Pancreas (tissue), 10 donors: ENCODE measurements at regions not wholly inside any gene's neighbourhood (a gene's known extent, or its start where the extent isn't known, plus 50 kb on each side); places are given as distances from the start of the nearest gene placed in this dataset.

Experiments
- ATAC-seq, 4 donors: fragments of 200-7000 bp; cut with Tn5 transposase; one replicate each; pipeline versions ENCODE4 v1.8.0 to v1.9.1; 2020; ENCODE audit warnings: mild to moderate bottlenecking in 4 of 4, moderate library complexity in 4 of 4
- DNase-seq, 6 donors: peaks; one replicate each; pipeline ENCODE4 v3.0.0-alpha.2; 2020
- FAIRE-seq: peaks from 2 replicates; lab custom pipeline; 2012; peaks lifted over from hg19 to GRCh38; lab: Jason Lieb, UNC
- H3K27ac ChIP-seq, 4 donors: fragments of 200-600 bp; sonication (generic); 1 replicate in 3 of 4; 2 replicates in 1 of 4; pipeline versions ENCODE4 v1.5.0 to v1.8.0; 2020
- H3K27me3 ChIP-seq, 4 donors: fragments of 200-600 bp; one replicate each; pipeline ENCODE4 v1.8.0; 2021
- H3K36me3 ChIP-seq, 3 donors: fragments of 200-600 bp; sonication (generic) in 1 of 3; one replicate each; pipeline versions ENCODE4 v1.5.0 to v1.8.0; 2020 to 2021
- H3K4me1 ChIP-seq, 3 donors: fragments of 200-600 bp; one replicate each; pipeline ENCODE4 v1.8.0; 2021
- H3K4me3 ChIP-seq, 4 donors: fragments of 200-600 bp; sonication (generic) in 2 of 4; one replicate each; pipeline versions ENCODE4 v1.5.0 to v1.8.0; 2020 to 2021
- H3K9me3 ChIP-seq, 4 donors: fragments of 200-600 bp; one replicate each; pipeline ENCODE4 v1.8.0; 2021
- CTCF ChIP-seq, 4 donors: fragments of 200-600 bp; sonication (generic) in 3 of 4; IDR thresholded peaks; one replicate each; pipeline versions ENCODE4 v1.5.0 to v1.8.0; 2021; ENCODE audit warnings: antibody characterized with exemption in 4 of 4
- WGBS, 2 donors: extraction: QIAGEN DNeasy Blood & Tissue Kit; methylation state at CpG; one replicate each; pipeline ENCODE4 v1.1.7; 2013; 5-methylcytosine and 5-hydroxymethylcytosine counted together
- intact Hi-C, 3 donors: fragments of 100-400 bp; cut with DNase I; formaldehyde crosslinking; loops; one replicate each; pipeline versions ENCODE4 v1.11.1 to v1.14.2; 2022
- donor health status: healthy with polysubstance abuse.
- donor health status: DM: no; HTN: no; CAD: no; lungs with moderate emphysema.
- donor health status: DM: no; HTN: no; CAD: no.
- donor health status: control.
- donor health status: control.
- donor health status: Bipolar disorder and iron deficiency.
- donor health status: DM: yes; HTN: yes; CAD: no.
- donor health status: DM: no; HTN: no; CAD: no.
- donor health status: DM: no; HTN: no; CAD: no.
- donor health status: DM: yes; HTN: yes; CAD: no.

DNA sequence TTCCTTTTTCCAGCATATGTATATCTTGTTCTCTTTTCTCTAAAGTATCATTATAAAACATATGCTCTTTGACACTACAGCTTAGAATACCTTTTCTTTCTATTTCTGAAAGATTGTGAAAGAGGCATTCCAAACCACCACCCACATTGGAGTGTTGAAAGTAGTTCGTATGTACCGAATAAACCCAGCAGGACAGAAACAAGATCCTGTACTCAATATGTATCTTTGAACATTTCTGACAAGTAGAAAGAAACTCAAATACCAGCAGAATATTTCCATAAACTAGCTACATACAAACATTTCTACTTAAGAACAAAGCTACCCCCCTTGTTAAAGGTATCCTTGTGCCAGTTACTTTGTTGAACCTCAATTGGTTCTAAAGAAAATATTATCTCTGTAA is 415.3 kb upstream of the ALCAM start:
- ATAC-seq (no peak), FAIRE-seq (no peak)
- 90 to 94% methylated on average over 2 of the region's 2 CpGs for WGBS, 2 donors

DNA sequence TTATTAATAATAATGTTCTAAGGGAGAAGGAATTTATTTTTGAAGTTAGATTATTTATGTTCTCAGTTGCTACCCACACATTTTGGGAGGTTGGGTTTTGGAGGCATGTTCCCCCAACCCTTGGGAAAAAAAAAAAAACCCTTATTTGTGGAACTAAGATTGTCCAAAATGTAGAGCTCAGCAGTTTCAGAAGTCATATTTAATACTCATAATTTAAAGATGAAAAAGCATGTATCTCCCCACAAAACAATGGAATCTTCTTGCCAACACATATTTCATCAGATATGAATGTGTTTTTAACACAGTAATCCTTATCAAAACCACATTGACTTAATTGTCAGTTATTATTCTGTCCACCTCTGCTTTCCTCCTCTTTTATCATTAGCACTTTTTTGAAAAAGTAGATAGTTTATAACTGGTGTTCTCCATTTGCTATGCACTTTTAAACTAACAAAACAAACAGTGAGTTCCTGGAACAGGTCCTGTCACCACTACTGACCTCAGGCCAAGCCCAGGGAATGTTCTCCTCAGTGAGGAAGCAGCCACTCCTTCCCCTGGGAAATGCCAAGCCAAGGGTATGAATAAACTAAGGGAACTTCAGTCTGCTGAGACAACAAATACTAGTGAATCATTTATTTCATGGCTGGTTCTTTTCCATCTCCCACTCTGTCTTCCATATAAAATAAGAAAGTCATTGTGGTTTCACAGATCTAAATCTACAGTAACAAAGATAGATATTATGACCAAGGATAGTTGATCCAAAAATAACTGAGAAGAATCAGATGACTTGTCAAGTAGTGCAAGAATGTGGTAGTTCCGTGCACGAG is 414.4 kb upstream of the ALCAM start:
- no peak for FAIRE-seq
- no peaks in the 10 kb centered on the region for H3K27me3 ChIP-seq
- H3K36me3 ChIP-seq: no peaks in the 10 kb centered on the region
- H3K4me1 ChIP-seq: no peaks in the 10 kb centered on the region
- no peak overlapping the region for H3K27ac ChIP-seq
- DNase-seq: peak in 1 of 6 donors; percentile 21
- intact Hi-C loops: no loop called here
- no peak overlapping the region for H3K4me3 ChIP-seq
- no peaks in the 10 kb centered on the region for H3K9me3 ChIP-seq
- WGBS, 2 donors: 58 to 69% methylated on average over 2 of the region's 2 CpGs
- TF ChIP-seq CTCF (IDR thresholded peaks at IDR 0.05): no peak
- peak in 2 of 4 donors; percentile 45 to 69 for ATAC-seq

More for the DNA sequence above, 415.3 kb upstream of the ALCAM start:
- Histone ChIP-seq H3K4me1 (no peaks in the 10 kb centered on the region), H3K27ac (no peak overlapping the region), H3K36me3 (no peaks in the 10 kb centered on the region), H3K9me3 (no peaks in the 10 kb centered on the region), H3K27me3 (no peaks in the 10 kb centered on the region), H3K4me3 (no peak overlapping the region)
- DNase-seq: no peak
- TF ChIP-seq CTCF (IDR thresholded peaks at IDR 0.05): no peak
- intact Hi-C loops: no loop called here

GRCh38 chr3:104956620-104957345 is 409.9 kb upstream of the ALCAM start:
- H3K9me3 ChIP-seq: no peaks in the 10 kb centered on the region
- no peaks in the 10 kb centered on the region for H3K4me1 ChIP-seq
- ATAC-seq (no peak), FAIRE-seq (no peak), DNase-seq (peak in 1 of 6 donors; percentile 46)
- intact Hi-C loops: no loop called here
- no peak overlapping the region for H3K4me3 ChIP-seq
- H3K27me3 ChIP-seq: no peaks in the 10 kb centered on the region
- no peak overlapping the region for H3K27ac ChIP-seq
- H3K36me3 ChIP-seq: no peaks in the 10 kb centered on the region
- 90 to 92% methylated on average over 25 of the region's 25 CpGs for WGBS, 2 donors
- TF ChIP-seq CTCF (IDR thresholded peaks at IDR 0.05): no peak

GRCh38 chr3:104960579-104960978 is 406.1 kb upstream of the ALCAM start:
- no peak for TF ChIP-seq CTCF (IDR thresholded peaks at IDR 0.05)
- DNase-seq (no peak), ATAC-seq (no peak), FAIRE-seq (no peak)
- 37 to 43% methylated on average over 2 of the region's 2 CpGs for WGBS, 2 donors
- Histone ChIP-seq H3K27ac (no peak overlapping the region), H3K4me3 (no peak overlapping the region), H3K4me1 (no peaks in the 10 kb centered on the region), H3K9me3 (no peaks in the 10 kb centered on the region), H3K27me3 (no peaks in the 10 kb centered on the region), H3K36me3 (no peaks in the 10 kb centered on the region)
- intact Hi-C loops: no loop called here
